ENCODE measurements at regions not wholly inside any gene's neighbourhood (a gene's known extent, or its start where the extent isn't known, plus 50 kb on each side); places are given as distances from the start of the nearest gene placed in this dataset.

GRCh38 chr16:51429041-51429440, 278.0 kb upstream of the SALL1 start:
- in situ Hi-C loops (cut with MboI; ENCODE audit: low pct_ligation_motif_present in 1 of 4, low pct_unique_long_range_greater_than_20kb in 1 of 4, low sequenced_read_pairs in 3 of 4) (no loop called here), intact Hi-C loops (cut with DNase I; ENCODE audit: low total_unique reads) (no loop called here)
- H3K4me1 ChIP-seq, result no peaks in the 10 kb centered on the region
- H3K36me3 ChIP-seq, result no peaks in the 10 kb centered on the region
- DNase-seq, result no peak
- 52 to 75% methylated on average over 2 of the region's 2 CpGs for WGBS, 2 donors (ENCODE audit: low coverage in 1 of 2)
- H3K27me3 ChIP-seq, result no peaks in the 10 kb centered on the region
- TF ChIP-seq POLR2AphosphoS5 (IDR thresholded peaks at IDR 0.05) (no peak), CTCF (IDR thresholded peaks at IDR 0.05) (no peak), POLR2A (IDR thresholded peaks at IDR 0.05) (no peak), EP300 (IDR thresholded peaks at IDR 0.05; ENCODE audit: low read depth) (no peak)
- H3K9me3 ChIP-seq, result no peaks in the 10 kb centered on the region
- H3K27ac ChIP-seq, result no peak overlapping the region
- no peak overlapping the region for H3K4me3 ChIP-seq

- H3K4me1 ChIP-seq, result no peaks in the 10 kb centered on the region
- no peak for DNase-seq
- H3K27me3 ChIP-seq, result no peaks in the 10 kb centered on the region
- no peaks in the 10 kb centered on the region for H3K9me3 ChIP-seq
- TF ChIP-seq POLR2A (IDR thresholded peaks at IDR 0.05) (no peak), POLR2AphosphoS5 (IDR thresholded peaks at IDR 0.05) (no peak), CTCF (IDR thresholded peaks at IDR 0.05) (no peak), EP300 (IDR thresholded peaks at IDR 0.05; ENCODE audit: low read depth) (no peak)
- 19% methylated on average over 1 of the region's 1 CpG; no CpG with 5 or more reads in 1 of the 2 donors for WGBS, 2 donors (ENCODE audit: low coverage in 1 of 2)
- H3K36me3 ChIP-seq, result no peaks in the 10 kb centered on the region
- intact Hi-C loops (cut with DNase I; ENCODE audit: low total_unique reads), result no loop called here
- no peak overlapping the region for H3K27ac ChIP-seq
- in situ Hi-C loops (cut with MboI; ENCODE audit: low pct_ligation_motif_present in 1 of 4, low pct_unique_long_range_greater_than_20kb in 1 of 4, low sequenced_read_pairs in 3 of 4), result no loop called here
- no peak overlapping the region for H3K4me3 ChIP-seq
These were observed 276.0 kb upstream of the SALL1 start for GRCh38 chr16:51427085-51427484.

DNA sequence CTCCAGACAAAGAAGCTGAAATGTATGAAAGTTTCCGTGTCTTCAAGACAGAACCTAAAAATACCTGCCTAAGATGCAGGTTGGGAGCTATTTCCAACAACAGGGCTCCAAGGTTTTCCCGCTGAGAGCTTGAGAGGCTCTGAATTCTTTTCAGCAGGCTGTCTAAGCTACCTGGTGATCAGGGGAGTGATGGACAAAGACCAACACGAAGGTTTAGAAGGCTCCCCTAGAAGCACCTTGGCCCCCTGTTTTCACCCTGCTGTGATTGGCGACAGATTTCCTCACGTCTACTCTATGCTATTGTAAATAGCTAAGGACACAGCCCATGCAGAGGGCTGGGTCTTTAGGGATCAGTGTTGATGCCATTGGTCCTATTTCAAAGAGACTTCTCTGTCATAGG, 275.2 kb upstream of the SALL1 start:
- in situ Hi-C loops (cut with MboI; ENCODE audit: low pct_ligation_motif_present in 1 of 4, low pct_unique_long_range_greater_than_20kb in 1 of 4, low sequenced_read_pairs in 3 of 4) (no loop called here), intact Hi-C loops (cut with DNase I; ENCODE audit: low total_unique reads) (no loop called here)
- no peaks in the 10 kb centered on the region for H3K4me1 ChIP-seq
- H3K36me3 ChIP-seq, result no peaks in the 10 kb centered on the region
- no peak overlapping the region for H3K4me3 ChIP-seq
- no peak overlapping the region for H3K27ac ChIP-seq
- DNase-seq, result no peak
- H3K27me3 ChIP-seq, result no peaks in the 10 kb centered on the region
- H3K9me3 ChIP-seq, result no peaks in the 10 kb centered on the region
- WGBS, 2 donors (ENCODE audit: low coverage in 1 of 2), result 49 to 64% methylated on average over 3 to 5 of the region's 5 CpGs
- no peak for TF ChIP-seq EP300 (IDR thresholded peaks at IDR 0.05; ENCODE audit: low read depth)
- no peak for TF ChIP-seq CTCF (IDR thresholded peaks at IDR 0.05)
- TF ChIP-seq POLR2AphosphoS5 (IDR thresholded peaks at IDR 0.05), result no peak
- no peak for TF ChIP-seq POLR2A (IDR thresholded peaks at IDR 0.05)

DNA sequence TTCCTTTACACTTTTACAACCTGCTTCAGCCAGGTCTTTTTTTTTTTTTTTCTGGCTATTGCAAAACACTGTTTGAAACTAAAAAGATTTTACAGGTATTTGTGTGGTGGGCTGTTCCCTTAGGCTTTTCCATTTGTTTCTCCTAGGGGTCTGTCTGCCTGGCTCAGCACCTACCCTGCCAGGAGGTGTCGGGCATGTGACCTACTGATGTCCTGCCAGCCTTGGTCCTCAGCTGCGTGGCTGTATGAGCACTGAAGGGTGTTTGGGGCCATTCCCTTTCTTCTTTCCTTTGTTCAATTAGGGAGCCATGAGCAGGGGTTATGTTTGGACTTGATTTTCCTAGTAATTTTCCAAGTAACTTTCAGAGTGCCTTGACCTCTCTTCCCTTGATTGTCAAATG, 269.2 kb upstream of the SALL1 start:
- TF ChIP-seq POLR2A (IDR thresholded peaks at IDR 0.05), result no peak
- TF ChIP-seq CTCF (IDR thresholded peaks at IDR 0.05), result no peak
- no peak for TF ChIP-seq EP300 (IDR thresholded peaks at IDR 0.05; ENCODE audit: low read depth)
- TF ChIP-seq POLR2AphosphoS5 (IDR thresholded peaks at IDR 0.05), result no peak
- no peaks in the 10 kb centered on the region for H3K36me3 ChIP-seq
- intact Hi-C loops (cut with DNase I; ENCODE audit: low total_unique reads), result no loop called here

More for the DNA sequence above, 269.2 kb upstream of the SALL1 start:
- in situ Hi-C loops (cut with MboI; ENCODE audit: low pct_ligation_motif_present in 1 of 4, low pct_unique_long_range_greater_than_20kb in 1 of 4, low sequenced_read_pairs in 3 of 4), result no loop called here
- Histone ChIP-seq H3K9me3 (no peaks in the 10 kb centered on the region), H3K27ac (no peak overlapping the region), H3K4me3 (no peak overlapping the region), H3K27me3 (no peaks in the 10 kb centered on the region), H3K4me1 (no peaks in the 10 kb centered on the region)
- 43% methylated on average over 2 of the region's 2 CpGs; no CpG with 5 or more reads in 1 of the 2 donors for WGBS, 2 donors (ENCODE audit: low coverage in 1 of 2)
- no peak for DNase-seq

Measured in transverse colon (tissue), 4 donors.